ENCODE measurements at regions not wholly inside any gene's neighbourhood (a gene's known extent, or its start where the extent isn't known, plus 50 kb on each side); places are given as distances from the start of the nearest gene placed in this dataset.
"Not testable (repeated sequence)": the region's sequence is repeated elsewhere in the genome, so short reads cannot be mapped to it uniquely, and the experiment has no call there.

DNA sequence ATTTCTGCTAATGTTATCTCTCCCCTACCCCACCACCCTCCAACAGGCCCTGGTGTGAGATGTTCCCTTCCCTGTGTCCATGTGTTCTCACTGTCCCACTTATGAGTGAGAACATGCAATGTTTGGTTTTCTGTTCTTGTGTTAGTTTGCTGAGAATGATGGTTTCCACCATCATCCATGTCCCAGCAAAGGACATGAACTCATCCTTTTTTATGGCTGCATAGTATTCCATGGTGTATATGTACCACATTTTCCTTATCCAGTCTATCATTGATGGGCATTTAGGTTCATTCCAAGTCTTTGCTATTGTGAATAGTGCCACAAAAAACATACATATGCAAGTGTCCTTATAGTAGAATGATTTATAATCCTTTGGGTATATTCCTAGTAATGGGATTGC lies 104.5 kb downstream of the ZNF33B start:
- not testable (repeated sequence) for DNase-seq

DNA sequence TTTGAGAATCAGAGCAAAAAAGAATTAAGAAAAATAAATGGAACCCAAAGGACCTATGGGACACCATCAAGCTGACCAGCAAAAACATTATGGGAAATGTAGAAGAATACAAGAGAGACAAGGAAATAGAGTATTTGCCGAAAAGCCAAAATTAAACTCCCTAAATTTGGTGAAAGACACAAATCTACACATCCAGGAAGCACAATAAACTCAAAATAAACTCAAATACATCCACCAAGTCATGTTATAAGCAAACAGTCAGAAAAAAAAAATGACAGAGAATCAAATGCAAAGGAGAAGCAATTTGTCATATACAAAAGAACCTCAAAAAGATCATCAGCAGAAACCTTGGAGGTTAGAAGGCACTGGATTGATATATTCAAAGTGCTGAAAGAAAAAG lies 105.4 kb downstream of the ZNF33B start:
- no peak for DNase-seq

DNA sequence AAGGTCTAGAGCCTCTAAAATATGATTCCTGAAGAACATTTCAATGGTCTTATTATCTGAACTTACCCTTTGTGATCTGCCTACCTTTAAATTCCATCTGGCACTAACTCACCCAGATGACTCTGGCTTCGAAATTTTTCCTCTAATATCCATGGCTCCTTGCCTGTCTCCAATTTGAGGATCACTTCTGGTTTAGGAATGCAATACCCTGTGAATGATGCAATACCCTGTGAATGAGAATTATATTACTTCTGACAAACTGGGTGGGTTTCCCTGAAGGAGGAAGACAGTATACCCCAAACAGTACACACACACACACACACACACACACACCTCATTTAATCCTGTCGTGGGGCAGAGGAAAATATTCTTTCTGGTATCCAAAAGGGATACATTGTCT lies 115.3 kb downstream of the ZNF33B start:
- no peak for DNase-seq

DNA sequence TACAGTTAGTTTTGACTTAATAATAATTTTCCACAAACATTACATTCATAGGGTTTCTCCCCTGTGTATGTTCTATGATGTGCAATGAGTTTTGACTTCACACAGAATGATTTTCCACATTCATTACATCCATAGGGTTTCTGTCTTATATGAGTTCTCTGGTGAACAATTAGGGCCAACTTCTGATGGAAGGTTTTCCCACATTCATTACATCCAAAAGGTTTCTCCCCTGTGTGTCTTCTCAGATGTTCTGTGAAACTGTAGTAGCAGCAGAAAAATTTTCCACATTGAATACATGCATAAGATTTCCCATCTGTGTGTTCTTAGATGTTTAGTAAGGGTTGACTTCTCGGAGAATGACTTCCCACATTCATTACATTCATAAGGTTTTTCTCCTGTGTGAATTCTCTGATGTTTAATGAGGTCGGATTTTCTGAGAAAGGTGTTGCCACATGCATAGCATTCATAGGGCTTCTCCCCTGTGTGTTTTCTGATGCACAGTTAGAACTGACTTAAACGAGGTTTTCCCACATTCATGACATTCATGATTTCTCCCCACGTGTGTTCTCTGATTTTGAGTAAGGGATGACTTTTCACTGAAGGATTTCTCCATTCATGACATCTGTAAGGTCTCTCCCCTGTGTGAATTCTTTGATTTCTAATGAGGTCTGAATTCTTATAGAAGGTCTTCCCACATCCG lies 118.5 kb downstream of the ZNF33B start:
- DNase-seq = no peak

- DNase-seq = no peak
These were observed 119.3 kb downstream of the ZNF33B start for GRCh38 chr10:42519079-42519478.

GRCh38 chr10:42513921-42514320 lies 124.4 kb downstream of the ZNF33B start:
- no peak for DNase-seq

GRCh38 chr10:42491801-42492200 lies 146.6 kb downstream of the ZNF33B start:
- no peak for DNase-seq

GRCh38 chr10:42491001-42491592 lies 147.3 kb downstream of the ZNF33B start:
- no peak for DNase-seq

- no peak for DNase-seq
These were observed 148.0 kb downstream of the ZNF33B start for GRCh38 chr10:42490368-42490767.

GRCh38 chr10:42488416-42488815 lies 150.0 kb downstream of the ZNF33B start:
- DNase-seq = no peak

DNA sequence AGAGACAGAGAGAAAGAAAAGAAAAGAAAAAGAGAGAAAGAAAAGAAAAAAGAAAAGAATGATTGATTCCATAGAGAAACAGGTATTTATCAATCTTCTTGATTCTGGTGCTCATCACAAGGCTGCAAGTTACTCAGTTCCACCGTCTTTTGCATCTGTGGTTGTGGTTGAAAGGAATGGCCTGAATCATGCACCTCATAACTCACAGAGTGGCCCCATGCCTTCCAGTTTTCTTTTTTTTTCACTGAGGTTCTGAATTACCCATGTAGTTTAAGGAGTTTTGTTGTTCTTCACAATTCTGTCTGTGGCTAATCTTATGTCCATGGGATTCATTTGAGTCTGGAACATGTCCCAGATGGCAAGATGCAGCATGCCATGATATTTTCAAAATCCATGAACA lies 156.0 kb downstream of the ZNF33B start:
- no peak for DNase-seq

GRCh38 chr10:42479057-42479456 lies 159.3 kb downstream of the ZNF33B start:
- DNase-seq = no peak

DNA sequence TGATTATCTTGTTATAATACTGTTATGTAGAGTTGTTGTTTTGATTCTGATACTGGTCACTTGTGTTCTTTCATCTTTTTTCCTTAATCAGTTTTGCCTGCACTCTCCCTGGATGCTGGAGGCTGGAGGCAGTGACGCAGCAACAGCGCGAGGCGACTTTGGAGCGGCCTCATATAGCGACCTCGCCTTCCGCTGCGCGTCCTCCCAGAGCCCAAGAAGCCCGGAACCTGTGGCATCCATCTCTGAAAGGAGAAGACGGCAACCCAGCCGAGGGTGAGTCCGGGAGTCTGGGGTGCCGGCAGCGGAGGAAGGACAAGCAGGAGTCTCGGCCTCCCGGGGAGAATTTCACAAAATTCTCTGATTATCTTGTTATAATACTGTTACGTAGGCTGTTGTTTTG lies 161.2 kb downstream of the ZNF33B start:
- DNase-seq = no peak

DNA sequence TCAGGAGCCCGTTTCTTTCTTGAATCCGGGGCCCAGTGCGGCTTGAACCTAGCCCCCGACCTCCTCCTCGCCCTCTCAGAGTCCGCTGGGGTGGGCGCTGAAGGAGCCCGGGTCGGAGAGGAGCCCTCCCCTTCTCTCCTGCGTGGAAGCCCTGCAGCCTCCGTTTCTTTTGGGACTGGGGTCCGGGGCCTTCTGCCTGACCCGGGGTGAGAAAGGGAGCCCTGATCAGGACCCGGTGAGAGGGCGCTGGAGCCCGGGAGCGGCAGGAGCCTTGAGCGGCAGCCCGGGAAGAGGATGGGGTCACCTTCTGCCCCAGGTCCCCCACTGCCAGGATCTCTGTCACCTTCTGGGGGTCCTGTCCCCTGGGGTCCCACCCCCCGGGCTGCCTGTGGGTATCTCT lies 162.3 kb downstream of the ZNF33B start:
- DNase-seq = no peak

DNA sequence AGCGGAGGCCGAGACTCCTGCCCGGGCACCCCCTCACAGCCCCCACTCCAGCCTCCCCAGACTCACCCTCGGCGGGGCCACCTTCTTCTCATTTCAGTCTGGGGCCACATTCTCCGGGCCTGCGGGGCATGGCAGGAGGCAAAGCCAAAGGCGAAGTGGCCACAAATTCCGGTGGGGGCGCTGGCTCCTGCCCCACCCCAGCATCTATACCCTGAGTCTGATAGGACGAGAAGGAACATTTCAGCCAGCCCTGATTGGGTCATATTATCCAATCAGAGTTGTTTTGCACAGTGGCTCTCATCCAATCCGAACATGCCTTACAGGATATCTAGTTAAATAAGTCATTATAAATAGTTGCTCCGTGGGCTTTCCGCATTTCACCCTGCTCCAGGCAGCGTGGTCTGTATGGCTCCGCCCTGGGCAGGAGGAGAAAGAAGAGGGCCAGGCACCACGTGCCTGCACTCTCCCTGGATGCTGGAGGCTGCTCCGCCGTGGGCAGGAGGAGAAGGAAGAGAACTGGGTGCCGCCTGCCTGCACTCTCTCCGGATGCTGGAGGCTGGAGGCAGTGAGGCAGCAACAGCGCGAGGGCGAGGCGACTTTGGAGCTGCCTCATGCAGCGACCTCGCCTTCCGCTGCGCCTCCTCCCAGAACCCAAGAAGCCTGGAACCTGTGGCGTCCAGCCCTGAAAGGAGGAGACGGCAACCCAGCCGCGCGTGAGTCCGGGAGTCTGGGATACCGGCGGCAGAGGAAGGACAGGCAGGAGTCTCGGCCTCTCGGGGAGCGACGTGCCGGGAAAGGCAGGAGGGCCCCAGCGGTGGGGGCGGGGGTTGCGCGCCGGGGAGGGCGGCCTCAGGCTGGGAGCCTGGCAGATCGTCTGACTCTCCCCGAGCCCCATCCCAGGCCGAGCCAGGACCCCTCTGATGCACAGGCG lies 162.9 kb downstream of the ZNF33B start:
- no peak for DNase-seq

- DNase-seq = no peak
These were observed 184.1 kb downstream of the ZNF33B start for GRCh38 chr10:42454313-42454712.

GRCh38 chr10:42431095-42431494 lies 207.3 kb downstream of the ZNF33B start:
- no peak for DNase-seq

DNA sequence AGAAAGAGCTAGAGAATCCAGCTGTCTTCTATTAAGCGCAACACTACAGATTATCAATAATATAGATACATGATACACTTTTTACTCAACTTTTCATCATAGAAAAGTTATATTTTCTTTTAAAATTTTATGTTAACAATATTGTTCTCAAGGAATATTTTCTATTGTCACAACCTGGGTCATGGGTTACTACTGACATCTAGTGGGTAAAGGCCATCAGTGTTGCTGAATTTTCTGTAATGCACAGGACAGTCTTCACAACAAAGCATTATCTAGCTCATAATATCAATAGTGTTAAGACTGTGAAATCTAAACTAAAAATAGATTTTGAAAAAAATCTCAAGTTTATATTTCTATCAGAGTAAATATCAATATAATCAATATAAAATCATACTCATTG lies 209.8 kb downstream of the ZNF33B start:
- no peak for DNase-seq

GRCh38 chr10:42422911-42423310 lies 215.5 kb downstream of the ZNF33B start:
- DNase-seq = no peak

DNA sequence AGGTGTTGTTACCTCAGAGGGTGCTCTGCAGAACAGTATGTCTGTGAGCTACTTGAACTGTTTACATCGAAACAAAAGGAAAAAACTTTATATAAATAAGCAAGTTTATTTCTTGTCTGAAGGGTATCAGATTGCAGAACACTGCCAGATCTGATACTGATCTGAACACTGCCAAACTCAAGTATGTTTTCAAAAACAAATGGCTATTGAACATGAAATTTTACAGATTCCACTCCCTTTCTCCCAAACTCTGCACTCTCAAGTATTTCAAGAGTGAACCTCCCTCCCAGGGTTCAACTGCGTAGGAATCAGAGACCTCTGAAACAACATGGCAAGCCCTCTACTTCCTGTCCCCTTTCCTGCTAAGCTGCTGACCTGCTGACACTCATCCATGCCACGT lies 216.6 kb downstream of the ZNF33B start:
- no peak for DNase-seq

- DNase-seq = no peak
These were observed 218.6 kb downstream of the ZNF33B start for GRCh38 chr10:42419789-42420188.

- no peak for DNase-seq
These were observed 257.3 kb downstream of the ZNF33B start for GRCh38 chr10:42380926-42381547.

DNA sequence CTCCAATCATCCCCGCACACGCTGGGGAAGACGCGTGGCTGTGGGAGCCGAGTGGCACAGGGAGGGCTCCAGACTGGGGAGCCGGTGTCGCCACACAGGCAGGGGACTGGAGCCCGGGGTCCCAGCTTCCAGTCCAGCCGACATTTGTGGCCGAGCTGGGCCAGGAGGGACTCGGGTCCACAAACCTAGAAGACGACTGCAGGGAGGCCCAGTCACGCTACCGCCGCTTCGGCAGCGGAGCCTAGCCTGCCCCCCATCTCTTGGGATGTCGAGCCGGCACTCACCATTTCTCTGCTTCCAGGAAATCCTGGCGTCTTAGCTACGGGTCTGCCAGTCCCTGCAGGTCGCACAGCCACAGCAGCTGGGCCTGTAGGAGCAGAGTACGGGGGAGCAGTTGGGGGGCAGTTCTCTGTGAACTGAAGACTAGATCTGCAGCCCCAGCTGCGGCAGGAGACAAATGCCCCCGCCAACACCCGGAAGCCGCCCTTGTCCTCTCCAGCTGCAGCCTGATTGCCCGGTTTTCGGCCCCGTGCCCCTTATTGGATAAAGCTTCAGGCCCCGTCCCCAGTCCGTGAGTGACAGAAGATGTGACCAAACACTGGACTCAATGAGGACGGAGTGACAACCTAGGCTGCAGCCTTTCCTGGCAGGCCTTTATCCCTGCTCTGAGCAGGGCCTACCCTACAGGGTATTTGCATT lies 270.7 kb downstream of the ZNF33B start:
- no peak for DNase-seq
